PC-3 (cell line): ENCODE measurements at regions not wholly inside any gene's neighbourhood (a gene's known extent, or its start where the extent isn't known, plus 50 kb on each side); places are given as distances from the start of the nearest gene placed in this dataset.
"Not testable (repeated sequence)": the region's sequence is repeated elsewhere in the genome, so short reads cannot be mapped to it uniquely, and the experiment has no call there.

Experiments
- ATAC-seq: fragments of 200-7000 bp; cut with Tn5 transposase; 2 replicates; pipeline ENCODE4 v1.9.1; 2020; ENCODE audit warnings: mild to moderate bottlenecking, moderate library complexity
- BruUV-seq: library from RNA; stranded (reverse); fragments of 400-500 nt; replicated peaks from 2 replicates; lab custom pipeline; 2021; lab: Mats Ljungman, UMichigan
- CTCF ChIA-PET: fragments of 300-600 bp; sonication (Branson Sonifier 250); formaldehyde crosslinking; loops from one replicate; lab custom pipeline; 2022; ENCODE audit warnings: antibody characterized with exemption; lab: Charles Lee
- POLR2A ChIA-PET: fragments of 300-600 bp; sonication (Branson Sonifier 250); formaldehyde crosslinking; loops from one replicate; lab custom pipeline; 2022; ENCODE audit warnings: antibody characterized with exemption; ENCODE audit not compliant: unreplicated experiment; lab: Charles Lee
- DNase-seq: peaks from one replicate; pipeline ENCODE4 v3.0.0-alpha.2; 2015
- H2AFZ ChIP-seq: fragments of 300-600 bp; sonication (generic); 2 replicates; pipeline ENCODE4 v1.6.0; 2016; ENCODE audit warnings: antibody characterized with exemption, low read length
- H3F3A ChIP-seq: fragments of 300-600 bp; sonication (generic); one replicate; pipeline ENCODE4 v1.6.0; 2017; ENCODE audit warnings: antibody characterized with exemption, low read length, control low read depth, mild to moderate bottlenecking; ENCODE audit not compliant: unreplicated experiment
- H3K27ac ChIP-seq: fragments of 300-600 bp; sonication (generic); 2 replicates; pipeline ENCODE4 v1.5.1; 2016; ENCODE audit warnings: mild to moderate bottlenecking, low read length
- H3K27me3 ChIP-seq: fragments of 300-600 bp; sonication (generic); 2 replicates; pipeline ENCODE4 v1.6.1; 2016; ENCODE audit warnings: low read length, mixed read lengths
- H3K36me3 ChIP-seq: fragments of 300-600 bp; sonication (generic); 2 replicates; pipeline ENCODE4 v1.6.1; 2016; ENCODE audit warnings: low read depth, mixed run types, low read length, mixed read lengths
- H3K4me1 ChIP-seq: fragments of 300-600 bp; sonication (generic); 2 replicates; pipeline ENCODE4 v1.5.1; 2016; ENCODE audit warnings: low read length; ENCODE audit not compliant: insufficient read depth
- H3K4me2 ChIP-seq: fragments of 300-600 bp; sonication (generic); 2 replicates; pipeline ENCODE4 v1.6.0; 2016; ENCODE audit warnings: low read length
- H3K4me3 ChIP-seq: fragments of 300-600 bp; sonication (generic); 2 replicates; pipeline ENCODE4 v1.5.1; 2016; ENCODE audit warnings: mild to moderate bottlenecking, low read length, mixed read lengths
- H3K79me2 ChIP-seq: fragments of 300-600 bp; sonication (generic); 2 replicates; pipeline ENCODE4 v1.6.1; 2017; ENCODE audit warnings: low read length, mixed read lengths
- H3K9ac ChIP-seq: fragments of 300-600 bp; sonication (generic); 2 replicates; pipeline ENCODE4 v1.6.0; 2016; ENCODE audit warnings: mild to moderate bottlenecking, low read length
- H3K9me2 ChIP-seq: fragments of 300-600 bp; sonication (generic); replicated peaks from 2 replicates; pipeline ENCODE4 v1.6.1; 2016; ENCODE audit warnings: mixed run types, low read length, mixed read lengths
- H3K9me3 ChIP-seq: fragments of 300-600 bp; sonication (generic); 2 replicates; pipeline ENCODE4 v1.6.1; 2016; ENCODE audit warnings: low read length, mixed read lengths
- H4K20me1 ChIP-seq: fragments of 300-600 bp; sonication (generic); 2 replicates; pipeline ENCODE4 v1.6.1; 2016; ENCODE audit warnings: low read length, mixed read lengths
- CTCF ChIP-seq: fragments of 300-600 bp; sonication (generic); conservative IDR thresholded peaks from 2 replicates; pipeline ENCODE4 v1.5.1; 2017; ENCODE audit warnings: antibody characterized with exemption, low read depth, mild to moderate bottlenecking, low read length
- EZH2 ChIP-seq: fragments of 300-600 bp; sonication (generic); IDR thresholded peaks from one replicate; pipeline ENCODE4 v1.6.1; 2017; ENCODE audit warnings: antibody characterized with exemption, mild to moderate bottlenecking, low read length; ENCODE audit not compliant: unreplicated experiment
- EZH2phosphoT487 ChIP-seq: fragments of 300-600 bp; sonication (generic); IDR thresholded peaks from 2 replicates; pipeline ENCODE4 v1.6.1; 2018; ENCODE audit warnings: mild to moderate bottlenecking, antibody characterized with exemption, low read length, borderline replicate concordance
- intact Hi-C: fragments of 100-400 bp; cut with micrococcal nuclease; formaldehyde crosslinking; loops from 2 replicates; pipeline ENCODE4 v1.9.0; 2023

- no TSS peak for BruUV-seq
- ATAC-seq = peak; percentile 90
- intact Hi-C loops = loop anchor here (1.0 to 10.0 kb wide), 5 partner anchors 108 to 528 kb away; no protein-coding TSS in a partner anchor
- Histone ChIP-seq H3K4me1 (peaks cover 29% of the 10 kb centered on the region), H3K4me2 (peak overlapping the region; percentile 64), H4K20me1 (no peaks in the 10 kb centered on the region), H3K27ac (peak overlapping the region; percentile 83), H3F3A (peaks cover 10% of the 10 kb centered on the region), H3K27me3 (no peaks in the 10 kb centered on the region), H3K9me2 (no peaks in the 10 kb centered on the region), H3K36me3 (no peaks in the 10 kb centered on the region), H3K4me3 (peak overlapping the region; percentile 23; the same call in 1 of the 2 replicates), H3K9me3 (no peaks in the 10 kb centered on the region), H3K9ac (no peak overlapping the region), H2AFZ (no peak overlapping the region), H3K79me2 (no peaks in the 10 kb centered on the region)
- TF ChIP-seq EZH2phosphoT487 (no peak), CTCF (no peak), EZH2 (no peak)
- ChIA-PET POLR2A (interaction anchor here (0.6 kb wide), 1 partner anchor 276 kb away, joined by 3 read pairs; no protein-coding TSS in a partner anchor), CTCF (interaction anchor here (0.6 to 1.0 kb wide), 2 partner anchors 149 to 952 kb away, joined by 3 to 7 read pairs; no protein-coding TSS in a partner anchor)
- DNase-seq = peak; percentile 84
Measured at GRCh38 chr5:92836855-92837755, 743.9 kb downstream of the NR2F1-AS1 start.

- Histone ChIP-seq H3K4me2 (no peak overlapping the region), H2AFZ (no peak overlapping the region), H4K20me1 (no peaks in the 10 kb centered on the region), H3K4me1 (peaks cover 29% of the 10 kb centered on the region), H3K27ac (no peak overlapping the region), H3F3A (peaks cover 10% of the 10 kb centered on the region), H3K36me3 (no peaks in the 10 kb centered on the region), H3K9me2 (no peaks in the 10 kb centered on the region), H3K9me3 (no peaks in the 10 kb centered on the region), H3K27me3 (no peaks in the 10 kb centered on the region), H3K4me3 (no peak overlapping the region), H3K79me2 (no peaks in the 10 kb centered on the region), H3K9ac (no peak overlapping the region)
- no peak for ATAC-seq
- POLR2A ChIA-PET = no interaction called here
- intact Hi-C loops = loop anchor here (10.0 kb wide), 2 partner anchors 239 to 359 kb away; no protein-coding TSS in a partner anchor
- no TSS peak for BruUV-seq
- CTCF ChIA-PET = no interaction called here
- DNase-seq = no peak
- TF ChIP-seq EZH2phosphoT487 (no peak), EZH2 (no peak), CTCF (no peak)
Measured at GRCh38 chr5:92835712-92836111, 745.3 kb downstream of the NR2F1-AS1 start.

- BruUV-seq, POLR2A ChIA-PET, H3K9me3 ChIP-seq, H3K27me3 ChIP-seq, H4K20me1 ChIP-seq, H3K27ac ChIP-seq, H3K9ac ChIP-seq, CTCF ChIA-PET, H3K4me2 ChIP-seq, H3F3A ChIP-seq, H2AFZ ChIP-seq, H3K36me3 ChIP-seq, H3K4me1 ChIP-seq, H3K4me3 ChIP-seq, H3K9me2 ChIP-seq, intact Hi-C loops, H3K79me2 ChIP-seq: not testable (repeated sequence)
- DNase-seq = peak; percentile 12
- peak; percentile 22 for ATAC-seq
Measured at GRCh38 chr5:92823551-92823950, 757.5 kb downstream of the NR2F1-AS1 start.
